H1 (cell line): ENCODE measurements at regions not wholly inside any gene's neighbourhood (a gene's known extent, or its start where the extent isn't known, plus 50 kb on each side); places are given as distances from the start of the nearest gene placed in this dataset.

Experiments
- CTCF ChIA-PET: fragments of 300-600 bp; sonication (Branson Sonifier 250); formaldehyde crosslinking; loops from one replicate; lab custom pipeline; 2021; ENCODE audit not compliant: partially characterized antibody; lab: Charles Lee
- POLR2A ChIA-PET: fragments of 300-600 bp; sonication (Branson Sonifier 250); formaldehyde crosslinking; loops from one replicate; lab custom pipeline; 2021; ENCODE audit warnings: inconsistent platforms; ENCODE audit not compliant: partially characterized antibody; lab: Charles Lee
- DNase-seq, 2 experiments: peaks; one replicate each; pipeline versions ENCODE4 v3.0.0 to v3.0.0-alpha.2; 2010 to 2022; ENCODE audit warnings: low spot score in 2 of 2, low read depth in 1 of 2, mixed read lengths in 1 of 2
- FAIRE-seq: peaks from 2 replicates; lab custom pipeline; 2011; peaks lifted over from hg19 to GRCh38; lab: Jason Lieb, UNC
- H2AFZ ChIP-seq: 2 replicates; pipeline ENCODE4 v1.8.1; 2012; ENCODE audit warnings: low read length, inconsistent platforms
- H2AK5ac ChIP-seq: 2 replicates; pipeline ENCODE4 v1.6.1; 2013; ENCODE audit warnings: low read depth, low read length
- H2BK120ac ChIP-seq: replicated peaks from 2 replicates; pipeline ENCODE3; 2013; ENCODE audit warnings: low read depth, low read length, inconsistent platforms
- H2BK12ac ChIP-seq: 2 replicates; pipeline ENCODE4 v1.6.1; 2013; ENCODE audit warnings: low read depth, low read length
- H2BK15ac ChIP-seq: 2 replicates; pipeline ENCODE4 v1.6.1; 2013; ENCODE audit warnings: low read length
- H2BK20ac ChIP-seq: 2 replicates; pipeline ENCODE4 v1.6.1; 2013; ENCODE audit warnings: low read length
- H2BK5ac ChIP-seq: 2 replicates; pipeline ENCODE4 v1.6.1; 2013; ENCODE audit warnings: low read depth, low read length
- H3K14ac ChIP-seq: 2 replicates; pipeline ENCODE4 v1.6.1; 2013; ENCODE audit warnings: inconsistent platforms; ENCODE audit not compliant: insufficient read length
- H3K18ac ChIP-seq: 2 replicates; pipeline ENCODE4 v1.6.1; 2013; ENCODE audit warnings: low read length; ENCODE audit errors: extremely low read depth
- H3K23ac ChIP-seq: 2 replicates; pipeline ENCODE4 v1.6.1; 2013; ENCODE audit warnings: inconsistent platforms; ENCODE audit not compliant: insufficient read length
- H3K23me2 ChIP-seq: 2 replicates; pipeline ENCODE4 v1.6.1; 2013; ENCODE audit warnings: low read depth, low read length
- H3K27ac ChIP-seq: 2 replicates; pipeline ENCODE4 v1.6.1; 2011; ENCODE audit warnings: low read depth, low read length, inconsistent platforms
- H3K27me3 ChIP-seq, 4 experiments: replicated peaks in 1 of 4; 1 replicate in 1 of 4; 2 replicates in 3 of 4; pipeline versions ENCODE4 v1.6.1 to v1.8.1; 2011 to 2013; ENCODE audit warnings: low read length in 3 of 4, mild to moderate bottlenecking in 3 of 4, inconsistent platforms in 2 of 4, mixed read lengths in 2 of 4, moderate library complexity in 1 of 4; ENCODE audit not compliant: control insufficient read depth in 3 of 4, insufficient read depth in 3 of 4; ENCODE audit errors: extremely low read depth in 1 of 4
- H3K36me3 ChIP-seq, 4 experiments: 2 replicates each; pipeline versions ENCODE4 v1.6.1 to v1.8.1; 2011 to 2013; ENCODE audit warnings: mild to moderate bottlenecking in 4 of 4, low read length in 3 of 4, moderate library complexity in 2 of 4, control low read depth in 1 of 4, inconsistent platforms in 1 of 4; ENCODE audit not compliant: insufficient read depth in 4 of 4, control insufficient read depth in 2 of 4
- H3K4ac ChIP-seq: replicated peaks from 2 replicates; pipeline ENCODE3; 2013; ENCODE audit warnings: low read length, low read depth, mixed read lengths, inconsistent platforms; ENCODE audit not compliant: insufficient read length
- H3K4me1 ChIP-seq, 4 experiments: replicated peaks in 1 of 4; 1 replicate in 1 of 4; 2 replicates in 3 of 4; pipeline versions ENCODE4 v1.6.1 to v1.8.1; 2011 to 2013; ENCODE audit warnings: low read length in 3 of 4, inconsistent platforms in 2 of 4, mixed read lengths in 1 of 4; ENCODE audit not compliant: insufficient read depth in 4 of 4, control insufficient read depth in 3 of 4
- H3K4me2 ChIP-seq, 2 experiments: 2 replicates each; pipeline versions ENCODE4 v1.6.1 to v1.8.1; 2011 to 2013; ENCODE audit warnings: low read depth in 2 of 2, low read length in 2 of 2, control low read depth in 1 of 2, inconsistent platforms in 1 of 2, mild to moderate bottlenecking in 1 of 2; ENCODE audit not compliant: insufficient read depth in 1 of 2
- H3K4me3 ChIP-seq, 4 experiments: fragments of 200-600, 300-600 bp in 1 of 4; sonication (generic), shearing (Covaris generic), sonication (Bioruptor Twin) in 1 of 4; 2 replicates each; pipeline versions ENCODE4 v1.5.1 to v1.8.1; 2011 to 2016; ENCODE audit warnings: low read length in 4 of 4, low read depth in 3 of 4, control low read depth in 2 of 4, inconsistent platforms in 2 of 4, mild to moderate bottlenecking in 2 of 4, mixed read lengths in 1 of 4, moderate library complexity in 1 of 4; ENCODE audit not compliant: insufficient read depth in 2 of 4; ENCODE audit errors: extremely low read depth in 1 of 4
- H3K56ac ChIP-seq: replicated peaks from 2 replicates; pipeline ENCODE3; 2013; ENCODE audit warnings: low read depth, mild to moderate bottlenecking, mixed read lengths, low read length, inconsistent platforms; ENCODE audit not compliant: insufficient read length
- H3K79me1 ChIP-seq: 2 replicates; pipeline ENCODE4 v1.6.1; 2013; ENCODE audit warnings: low read depth, low read length, control low read depth
- H3K79me2 ChIP-seq, 2 experiments: 2 replicates each; pipeline versions ENCODE4 v1.6.1 to v1.8.1; 2012 to 2013; ENCODE audit warnings: low read length in 2 of 2, mild to moderate bottlenecking in 2 of 2, inconsistent platforms in 1 of 2; ENCODE audit not compliant: insufficient read depth in 2 of 2, control insufficient read depth in 1 of 2
- H3K9ac ChIP-seq, 4 experiments: replicated peaks in 1 of 4; 1 replicate in 1 of 4; 2 replicates in 3 of 4; pipeline versions ENCODE4 v1.6.1 to v1.8.1; 2011 to 2013; ENCODE audit warnings: low read depth in 3 of 4, low read length in 3 of 4, control low read depth in 2 of 4, mild to moderate bottlenecking in 2 of 4, moderate library complexity in 2 of 4, inconsistent platforms in 1 of 4; ENCODE audit errors: extremely low read depth in 1 of 4
- H3K9me3 ChIP-seq, 2 experiments: 2 replicates each; pipeline versions ENCODE4 v1.6.1 to v1.8.1; 2012 to 2013; ENCODE audit warnings: mild to moderate bottlenecking in 2 of 2, moderate library complexity in 2 of 2, control low read depth in 1 of 2, inconsistent platforms in 1 of 2, low read depth in 1 of 2, low read length in 1 of 2, mixed read lengths in 1 of 2; ENCODE audit not compliant: insufficient read depth in 2 of 2
- H4K20me1 ChIP-seq, 2 experiments: replicated peaks in 1 of 2; 2 replicates each; pipeline versions ENCODE3 to v1.8.1; 2011 to 2013; ENCODE audit warnings: inconsistent platforms in 2 of 2, low read length in 2 of 2, mild to moderate bottlenecking in 1 of 2; ENCODE audit not compliant: insufficient read depth in 2 of 2, control insufficient read depth in 1 of 2
- H4K5ac ChIP-seq: 2 replicates; pipeline ENCODE4 v1.6.1; 2013; ENCODE audit warnings: low read length, low read depth, mixed read lengths, inconsistent platforms; ENCODE audit not compliant: insufficient read length
- H4K8ac ChIP-seq: 2 replicates; pipeline ENCODE4 v1.8.0; 2013; ENCODE audit warnings: mild to moderate bottlenecking, moderate library complexity, low read length, inconsistent platforms; ENCODE audit not compliant: insufficient read depth; ENCODE audit errors: extremely low read depth
- H4K91ac ChIP-seq: replicated peaks from 2 replicates; pipeline ENCODE3; 2013; ENCODE audit warnings: low read length, mixed read lengths, inconsistent platforms; ENCODE audit not compliant: insufficient read length
- CBX5 ChIP-seq: fragments of 300-800, 300-1000 bp; sonication (generic); IDR thresholded peaks from 2 replicates; pipeline ENCODE4 v1.7.1; 2016; ENCODE audit warnings: antibody characterized with exemption, low read length, low read depth
- CEBPB ChIP-seq: IDR thresholded peaks from 2 replicates; pipeline ENCODE4 v1.6.1; 2012; ENCODE audit warnings: low read depth, low read length
- HDAC2 ChIP-seq, 2 experiments: fragments of 300-600 bp in 1 of 2; sonication (generic) in 1 of 2; IDR thresholded peaks; 2 replicates each; pipeline ENCODE4 v1.6.1; 2011 to 2012; ENCODE audit warnings: low read depth in 2 of 2, low read length in 2 of 2, mild to moderate bottlenecking in 2 of 2, moderate library complexity in 2 of 2, borderline replicate concordance in 1 of 2, inconsistent platforms in 1 of 2
- RNF2 ChIP-seq: fragments of 200-900, 300-1000 bp; sonication (generic); IDR thresholded peaks from 2 replicates; pipeline ENCODE4 v1.7.1; 2016; ENCODE audit warnings: borderline replicate concordance, low read depth, mild to moderate bottlenecking, antibody characterized with exemption, low read length; ENCODE audit not compliant: poor library complexity, severe bottlenecking; ENCODE audit errors: missing control alignments
- SP4 ChIP-seq: IDR thresholded peaks from 2 replicates; pipeline ENCODE4 v1.6.1; 2012; ENCODE audit warnings: low read length, inconsistent platforms
- SRF ChIP-seq: IDR thresholded peaks from 2 replicates; pipeline ENCODE4 v1.6.1; 2011; ENCODE audit warnings: mild to moderate bottlenecking, low read depth, low read length, moderate library complexity
- SUZ12 ChIP-seq: fragments of 200-600 bp; sonication (generic); IDR thresholded peaks from 2 replicates; pipeline ENCODE4 v1.6.1; 2012; ENCODE audit warnings: mild to moderate bottlenecking, inconsistent platforms, low read length, moderate library complexity, mixed read lengths
- TCF12 ChIP-seq: IDR thresholded peaks from 2 replicates; pipeline ENCODE4 v1.6.1; 2011; ENCODE audit warnings: low read depth, mild to moderate bottlenecking, low read length
- TEAD4 ChIP-seq: IDR thresholded peaks from 2 replicates; pipeline ENCODE4 v1.6.1; 2012; ENCODE audit warnings: low read depth, low read length, inconsistent platforms, mixed read lengths

DNA sequence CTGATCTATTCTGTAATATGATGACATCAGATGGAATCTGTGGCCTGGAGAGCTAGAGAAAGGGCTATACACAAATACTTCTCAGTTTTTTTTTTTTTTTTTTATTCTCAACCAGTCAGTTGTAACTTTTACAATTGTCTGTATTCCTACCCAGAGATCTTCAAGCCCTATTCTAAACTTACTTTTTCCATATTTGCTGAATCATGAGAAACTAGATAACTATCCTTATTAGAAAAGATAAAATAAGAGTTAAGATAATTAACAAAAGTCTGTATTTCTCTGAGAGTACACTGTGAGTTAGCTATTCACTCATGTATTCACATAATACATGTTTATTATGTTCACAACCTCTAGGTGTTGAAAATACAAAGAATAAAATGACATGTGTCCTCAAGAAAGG lies 1575.9 kb downstream of the EFNA5 start:
- Histone ChIP-seq H4K91ac (no peak overlapping the region), H3K4ac (no peak overlapping the region), H2AK5ac (no peak overlapping the region), H2BK120ac (no peak overlapping the region), H3K79me1 (no peaks in the 10 kb centered on the region), H3K36me3 (no peaks in the 10 kb centered on the region), H3K4me2 (no peak overlapping the region), H3K4me1 (peaks cover 0 to 4% (median 1%) of the 10 kb centered on the region in 4 experiments; a peak in 2 of 7 replicates), H3K23me2 (no peaks in the 10 kb centered on the region), H3K14ac (no peak overlapping the region), H3K79me2 (no peaks in the 10 kb centered on the region), H3K9ac (no peak overlapping the region), H3K4me3 (no peak overlapping the region), H2BK15ac (no peak overlapping the region), H3K23ac (no peak overlapping the region), H4K20me1 (no peaks in the 10 kb centered on the region), H2AFZ (no peak overlapping the region), H3K18ac (no peak overlapping the region), H4K5ac (no peak overlapping the region), H3K9me3 (no peaks in the 10 kb centered on the region), H3K27ac (no peak overlapping the region), H2BK20ac (no peak overlapping the region), H2BK12ac (no peak overlapping the region), H3K27me3 (no peaks in the 10 kb centered on the region), H4K8ac (no peak overlapping the region), H3K56ac (no peak overlapping the region), H2BK5ac (no peak overlapping the region)
- DNase-seq (no peak), FAIRE-seq (no peak)
- TF ChIP-seq TCF12 (no peak), SP4 (no peak), RNF2 (no peak), HDAC2 (IDR thresholded peaks at IDR 0.05; ENCODE audit: borderline replicate concordance in 1 of 2, low read depth in 2 of 2, low read length in 2 of 2) (no peak), CBX5 (no peak), CEBPB (no peak), TEAD4 (no peak), SRF (no peak), SUZ12 (no peak)
- POLR2A ChIA-PET = no interaction called here
- CTCF ChIA-PET = no interaction called here
